ENCODE measurements at regions not wholly inside any gene's neighbourhood (a gene's known extent, or its start where the extent isn't known, plus 50 kb on each side); places are given as distances from the start of the nearest gene placed in this dataset.
"Not testable (repeated sequence)": the region's sequence is repeated elsewhere in the genome, so short reads cannot be mapped to it uniquely, and the experiment has no call there.

- peak in 1 of 2 donors; percentile 39 for DNase-seq (ENCODE audit: low read depth in 1 of 2, low spot score in 1 of 2)
Observed at GRCh38 chr16:29115802-29116141, 130.9 kb downstream of the LAT start.

DNA sequence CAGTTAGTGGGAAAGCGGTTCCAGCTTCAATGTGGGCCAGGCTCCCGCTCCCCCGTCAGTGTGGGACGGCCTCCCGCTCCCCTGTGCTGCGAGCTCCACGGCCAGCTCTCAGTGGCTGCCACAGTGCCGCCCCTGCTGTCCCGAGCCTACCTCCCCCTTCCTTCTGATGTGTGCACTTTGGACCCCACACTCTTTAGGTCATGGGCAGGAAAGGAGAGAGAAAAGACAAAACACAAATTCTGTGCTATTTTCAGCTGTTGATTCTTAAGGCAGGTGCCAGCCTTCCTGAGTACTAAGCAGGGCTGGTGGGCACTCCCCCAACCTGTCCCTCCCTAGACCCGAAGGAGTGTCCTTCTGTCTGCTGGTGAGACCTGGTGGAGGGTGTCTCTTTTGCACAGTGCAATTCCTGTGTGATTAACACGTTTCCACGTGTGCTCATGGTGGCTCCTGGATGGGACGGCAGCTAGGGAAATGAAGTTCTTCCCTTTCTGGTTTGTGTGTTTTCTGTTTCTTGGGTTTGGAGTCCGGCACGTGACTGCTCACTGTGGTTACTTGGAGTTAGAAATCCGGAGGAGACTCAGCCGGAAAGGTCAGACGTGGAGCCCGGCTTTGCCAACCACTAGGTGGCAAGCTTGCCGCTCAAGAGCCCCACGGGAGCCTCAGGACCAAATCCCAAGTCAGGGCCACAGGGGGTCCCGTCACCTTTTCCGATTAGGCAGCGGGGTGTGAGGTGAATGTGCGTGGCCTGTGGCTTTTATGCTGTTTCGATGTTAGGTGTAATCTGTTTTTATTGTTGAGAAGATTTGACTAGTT lies 130.3 kb downstream of the LAT start:
- DNase-seq (ENCODE audit: low read depth in 1 of 2, low spot score in 1 of 2), result peak; percentile 7 to 21

- DNase-seq (ENCODE audit: low read depth in 1 of 2, low spot score in 1 of 2), result no peak
Observed at GRCh38 chr16:29114574-29114973, 129.7 kb downstream of the LAT start.

DNA sequence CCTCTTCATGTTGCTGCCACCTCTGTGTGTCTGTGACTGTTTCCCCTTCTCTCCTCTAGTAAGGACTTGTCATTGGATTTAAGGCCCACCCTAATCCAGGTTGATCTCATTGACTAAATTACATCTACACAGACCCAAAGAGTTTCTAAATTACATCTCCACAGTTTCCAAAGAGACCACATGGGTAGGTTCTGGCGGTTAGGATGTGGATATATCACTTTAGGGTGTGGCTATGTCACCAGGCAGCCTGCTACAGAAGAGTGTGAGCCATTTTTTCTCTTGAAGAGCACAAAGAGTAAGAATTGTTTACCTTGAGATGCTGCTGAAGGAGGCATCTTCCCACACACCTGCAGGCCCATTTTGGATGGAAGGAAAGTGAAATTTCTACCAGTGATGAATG lies 128.6 kb downstream of the LAT start:
- not testable (repeated sequence) for DNase-seq (ENCODE audit: low read depth in 1 of 2, low spot score in 1 of 2)

DNA sequence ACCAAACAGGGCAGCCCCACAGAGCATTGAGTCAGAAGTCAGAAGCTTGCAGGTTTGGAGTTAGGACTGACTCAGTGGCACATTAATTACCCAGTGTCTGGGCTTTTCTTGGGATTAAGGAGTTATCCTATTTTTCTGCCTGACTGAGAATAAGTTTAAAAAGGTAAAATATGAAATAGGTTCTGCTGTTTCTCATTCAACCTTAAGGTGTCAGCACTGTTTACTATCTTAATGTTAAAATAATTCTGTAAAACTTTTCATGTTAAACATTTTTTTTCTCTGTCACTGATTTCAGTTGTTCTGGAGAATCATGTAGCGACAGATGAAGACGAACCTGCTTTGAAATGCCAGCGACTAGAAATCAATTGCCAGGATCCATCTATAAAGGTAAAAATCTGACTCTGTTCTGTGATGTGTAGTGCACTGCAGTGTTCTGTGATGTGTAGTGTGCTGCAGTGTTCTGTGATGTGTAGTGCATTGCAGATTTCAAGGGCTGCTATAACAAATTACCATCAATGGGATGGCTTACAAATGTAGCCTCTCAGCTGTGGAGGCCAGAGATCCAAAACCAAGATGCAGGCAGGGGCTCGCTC lies 128.0 kb downstream of the LAT start:
- DNase-seq (ENCODE audit: low read depth in 1 of 2, low spot score in 1 of 2), result no peak

GRCh38 chr16:29111901-29112680 lies 127.2 kb downstream of the LAT start:
- DNase-seq (ENCODE audit: low read depth in 1 of 2, low spot score in 1 of 2), result not testable (repeated sequence)

- DNase-seq (ENCODE audit: low read depth in 1 of 2, low spot score in 1 of 2), result no peak
Observed at GRCh38 chr16:29111421-29111820, 126.6 kb downstream of the LAT start.

- DNase-seq (ENCODE audit: low read depth in 1 of 2, low spot score in 1 of 2), result not testable (repeated sequence)
Observed at GRCh38 chr16:29108625-29109169, 123.8 kb downstream of the LAT start.

- DNase-seq (ENCODE audit: low read depth in 1 of 2, low spot score in 1 of 2), result no peak
Observed at GRCh38 chr16:29107299-29107698, 122.4 kb downstream of the LAT start.

DNA sequence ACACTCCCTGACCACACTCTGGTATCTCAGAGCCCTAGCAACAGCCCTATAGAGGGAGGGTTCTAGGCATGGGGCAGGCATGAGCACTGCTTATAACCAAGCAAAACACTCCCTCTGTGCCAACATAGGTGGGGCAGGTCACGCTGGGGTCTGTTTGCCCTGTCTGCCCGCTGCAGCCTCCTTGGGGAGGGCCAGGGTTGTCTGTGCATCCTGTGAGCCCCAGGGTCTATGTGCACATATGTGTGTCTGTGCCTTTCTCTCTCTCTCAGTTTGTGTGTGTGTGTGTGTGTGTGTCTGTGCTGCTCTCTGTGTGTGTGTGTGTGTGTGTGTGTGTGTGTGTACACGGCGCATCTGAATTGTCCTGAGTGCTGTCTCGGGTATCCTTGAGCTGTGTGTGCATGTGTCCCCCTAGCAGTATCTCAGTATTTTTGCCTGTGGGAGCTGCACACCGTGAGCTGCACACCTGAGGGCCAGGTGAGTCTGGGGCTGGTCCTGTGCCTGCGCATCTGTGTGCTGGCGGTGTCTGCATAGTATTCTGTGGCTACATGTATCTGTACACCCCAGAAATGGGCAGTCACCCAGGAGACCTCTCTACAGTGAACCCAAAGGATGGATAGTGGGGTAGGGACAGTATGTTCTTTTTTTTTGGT lies 121.5 kb downstream of the LAT start:
- DNase-seq (ENCODE audit: low read depth in 1 of 2, low spot score in 1 of 2), result not testable (repeated sequence)

- DNase-seq (ENCODE audit: low read depth in 1 of 2, low spot score in 1 of 2), result not testable (repeated sequence)
Observed at GRCh38 chr16:29104600-29104999, 119.7 kb downstream of the LAT start.

- not testable (repeated sequence) for DNase-seq (ENCODE audit: low read depth in 1 of 2, low spot score in 1 of 2)
Observed at GRCh38 chr16:29097965-29098364, 113.1 kb downstream of the LAT start.

DNA sequence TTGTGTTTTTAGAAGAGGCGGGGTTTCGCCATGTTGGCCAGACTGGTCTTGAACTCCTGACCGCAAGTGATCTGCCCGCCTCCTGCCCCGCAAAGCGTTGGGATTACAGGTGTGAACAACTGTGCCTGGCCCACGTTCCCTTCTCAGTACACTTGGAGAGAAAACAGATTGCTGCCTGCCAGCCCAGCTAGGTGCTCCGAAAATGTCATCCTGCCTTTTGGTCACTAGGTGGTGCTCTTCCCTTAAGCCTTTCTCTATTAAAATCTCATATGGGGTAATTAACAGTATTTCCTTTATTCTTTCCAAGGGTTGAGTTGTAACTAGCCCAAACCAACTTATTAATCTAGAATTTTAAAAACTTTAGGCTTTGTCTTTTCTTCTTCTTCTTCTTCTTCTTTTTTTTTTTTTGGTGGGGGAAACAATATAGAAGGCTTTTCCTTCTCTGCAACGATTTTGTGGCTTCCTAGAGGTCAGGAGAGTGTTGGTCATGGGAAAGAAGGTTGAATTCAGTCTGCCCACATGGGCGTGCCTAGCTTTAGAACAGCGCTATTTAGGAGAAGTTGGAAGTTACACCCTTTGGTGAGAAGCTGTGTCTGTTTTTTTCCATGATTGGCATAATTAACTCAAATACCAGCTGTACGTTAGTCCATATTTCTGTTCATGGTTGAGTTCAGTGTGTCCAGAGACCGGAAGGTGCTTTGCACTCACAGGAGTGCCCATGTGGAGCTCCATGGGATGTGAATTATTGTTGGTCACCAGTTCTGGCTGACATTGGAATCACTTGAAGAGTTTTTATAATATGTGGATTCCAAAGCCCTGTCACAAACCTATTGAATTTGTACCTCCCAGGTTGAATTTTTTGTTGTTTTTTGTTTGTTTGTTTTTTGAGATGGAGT lies 110.1 kb downstream of the LAT start:
- DNase-seq (ENCODE audit: low read depth in 1 of 2, low spot score in 1 of 2), result not testable (repeated sequence)

DNA sequence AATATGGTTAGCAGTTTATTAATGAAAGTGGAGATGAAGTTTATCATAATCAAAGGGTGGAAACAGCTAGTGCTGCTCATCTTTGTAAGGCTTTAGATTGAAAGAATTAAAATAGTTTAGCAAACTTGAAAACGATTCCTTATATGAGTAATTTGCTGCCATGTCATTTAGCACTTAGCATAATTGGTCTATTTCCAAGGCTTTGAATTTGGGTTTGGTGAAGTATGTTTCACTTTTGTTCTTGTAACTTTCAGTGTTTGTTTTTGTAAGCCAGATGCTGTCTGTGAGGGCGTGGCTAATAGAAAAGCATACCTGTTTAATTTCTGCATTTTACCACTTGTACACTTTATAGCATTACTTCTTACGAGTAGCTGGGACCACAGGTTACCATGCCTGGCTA lies 109.5 kb downstream of the LAT start:
- DNase-seq (ENCODE audit: low read depth in 1 of 2, low spot score in 1 of 2), result not testable (repeated sequence)

DNA sequence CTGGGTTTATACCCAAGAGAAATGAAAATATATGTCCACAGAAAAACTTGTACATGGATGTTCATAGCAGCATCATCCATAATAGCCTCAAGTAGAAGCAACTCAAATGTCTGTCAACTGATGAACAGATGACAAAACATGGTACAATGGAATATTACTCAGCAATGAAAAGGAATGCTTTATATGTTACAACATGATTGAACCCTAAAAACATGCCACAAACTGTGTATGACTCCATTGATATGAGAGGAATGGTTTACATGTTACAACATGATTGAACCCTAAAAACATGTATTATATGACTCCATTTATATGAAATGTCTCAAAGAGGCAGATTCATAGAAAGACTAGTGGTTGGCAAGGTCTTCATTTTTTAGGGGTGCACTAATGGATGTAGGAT lies 104.8 kb downstream of the LAT start:
- DNase-seq (ENCODE audit: low read depth in 1 of 2, low spot score in 1 of 2), result not testable (repeated sequence)

GRCh38 chr16:29087673-29088072 lies 102.8 kb downstream of the LAT start:
- DNase-seq (ENCODE audit: low read depth in 1 of 2, low spot score in 1 of 2), result not testable (repeated sequence)

DNA sequence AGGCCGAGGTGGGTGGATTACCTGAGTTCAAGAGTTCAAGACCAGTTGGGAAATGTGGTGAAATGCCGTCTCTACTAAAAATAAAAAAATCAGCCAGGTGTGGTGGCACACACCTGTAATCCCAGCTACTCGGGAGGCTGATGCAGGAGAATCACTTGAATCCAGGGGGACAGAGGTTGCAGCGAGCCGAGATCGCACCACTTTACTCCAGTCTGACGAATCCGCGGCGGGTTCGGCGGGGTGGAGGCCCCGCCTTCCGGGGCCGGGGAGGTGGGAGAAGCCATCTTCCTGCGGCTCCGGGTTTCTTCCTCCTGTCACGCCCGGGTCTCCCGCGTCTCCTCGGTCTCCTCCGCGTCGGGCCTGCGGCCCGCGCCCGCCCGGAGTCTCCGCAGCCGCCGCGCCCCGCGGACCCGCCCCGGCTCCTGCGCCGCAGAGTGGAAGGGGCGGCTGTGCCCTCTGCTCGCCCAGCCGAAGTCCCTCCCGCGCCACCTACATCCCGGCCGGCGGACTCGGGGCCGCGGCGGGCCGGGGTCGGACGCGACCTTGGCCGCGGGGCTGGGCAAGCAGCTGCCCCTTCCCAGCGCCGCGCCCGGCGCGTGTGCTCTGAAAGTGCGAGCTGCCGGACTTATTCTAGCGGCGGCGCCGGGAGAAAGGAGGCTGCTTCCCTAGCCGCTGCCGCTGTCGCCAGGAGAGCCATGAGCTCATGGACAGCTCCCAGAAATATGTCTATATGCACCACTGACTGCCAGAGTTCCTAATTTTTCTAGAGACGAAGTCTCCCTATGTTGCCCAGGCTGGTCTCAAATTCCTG lies 97.2 kb downstream of the LAT start:
- DNase-seq (ENCODE audit: low read depth in 1 of 2, low spot score in 1 of 2), result peak in 1 of 2 donors; percentile 26

DNA sequence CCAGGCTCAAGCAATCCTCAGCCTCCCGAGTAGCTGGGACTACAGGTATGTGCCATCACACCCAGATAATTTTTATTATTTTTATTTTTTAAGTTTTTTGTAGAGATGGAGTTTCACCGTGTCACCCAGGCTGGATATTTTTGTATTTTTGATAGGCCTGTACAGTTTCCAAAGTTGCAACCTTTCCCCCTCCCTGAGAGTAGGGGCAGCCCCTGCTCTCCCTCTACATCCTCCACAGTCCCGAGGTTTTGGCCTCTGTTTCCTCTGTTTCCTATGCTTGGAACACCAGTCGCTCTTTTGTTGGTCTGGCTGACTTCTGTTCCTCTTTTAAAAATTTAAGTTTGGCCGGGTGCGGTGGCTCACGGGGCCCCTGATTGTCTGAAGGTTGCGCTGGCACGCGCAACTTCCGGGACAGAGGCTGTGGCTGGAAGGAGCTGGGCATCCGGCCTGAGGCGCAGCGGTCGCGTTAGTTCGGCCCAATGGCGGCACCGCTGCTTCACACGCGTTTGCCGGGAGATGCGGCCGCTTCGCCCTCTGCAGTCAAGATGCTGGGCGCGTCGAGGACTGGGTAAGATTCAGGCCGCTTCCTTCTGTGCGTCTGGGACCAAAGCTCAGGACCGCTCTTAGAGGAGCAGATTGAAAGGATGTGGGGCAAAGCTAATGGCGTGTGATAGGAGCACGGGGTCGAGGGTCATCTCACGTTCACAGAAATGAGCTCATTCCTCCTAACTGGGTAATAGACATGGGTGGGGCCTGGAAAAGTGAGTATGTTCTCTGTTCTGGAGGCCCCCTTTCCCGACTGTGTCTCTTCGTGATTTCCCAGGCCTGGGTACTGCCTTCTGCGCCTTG lies 89.9 kb downstream of the LAT start:
- DNase-seq (ENCODE audit: low read depth in 1 of 2, low spot score in 1 of 2), result peak; percentile 4 to 26

Data from activated CD4-positive, alpha-beta T cell treated with anti-CD3 and anti-CD28 coated beads, Interleukin-2, amount 50 U/mL, for 24 hours (primary cell).